ENCODE measurements at regions not wholly inside any gene's neighbourhood (a gene's known extent, or its start where the extent isn't known, plus 50 kb on each side); places are given as distances from the start of the nearest gene placed in this dataset.

DNA sequence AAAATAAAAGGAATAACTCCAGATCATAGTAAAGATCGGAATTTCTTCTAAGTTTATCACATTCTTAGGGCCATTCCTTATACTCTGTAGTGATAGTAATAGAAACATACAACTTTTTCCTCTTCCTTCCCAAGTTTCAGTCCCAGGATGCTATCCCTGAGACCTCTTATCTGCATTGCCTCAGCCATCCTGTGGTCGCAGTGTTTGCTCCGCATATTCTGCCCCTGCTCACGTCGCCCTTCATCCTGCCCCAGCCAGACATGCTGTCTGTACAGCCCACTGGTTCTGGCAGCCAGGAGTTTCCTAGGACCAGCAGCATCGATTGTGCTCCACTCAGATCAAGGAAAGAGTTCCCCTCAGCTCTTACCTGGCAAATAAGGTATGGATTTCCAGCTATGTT lies 132.7 kb upstream of the ERCC6L2 start:
- no peak for TF ChIP-seq CTCF (IDR thresholded peaks at IDR 0.05; ENCODE audit: borderline replicate concordance, extremely low read depth, insufficient read depth)
- Histone ChIP-seq H3K9me3 (ENCODE audit: control insufficient read depth in 2 of 3, insufficient read depth in 1 of 3, low read length in 3 of 3) (no peaks in the 10 kb centered on the region), H3K4me3 (ENCODE audit: low read length in 3 of 3) (no peak overlapping the region), H3K4me1 (ENCODE audit: control insufficient read depth in 2 of 3, insufficient read depth in 2 of 3, low read depth in 1 of 3, low read length in 3 of 3) (no peaks in the 10 kb centered on the region), H3K27ac (ENCODE audit: low read depth in 2 of 2, low read length in 2 of 2) (no peak overlapping the region), H3K27me3 (ENCODE audit: control insufficient read depth, insufficient read depth, low read length) (no peaks in the 10 kb centered on the region), H3K36me3 (ENCODE audit: control insufficient read depth in 2 of 3, insufficient read depth in 3 of 3, low read length in 3 of 3) (no peaks in the 10 kb centered on the region), H3K9ac (ENCODE audit: low read length in 3 of 3) (no peak overlapping the region)
- FAIRE-seq (no peak), DNase-seq (no peak)
- intact Hi-C loops (cut with DNase I) = no loop called here

- H3K9ac ChIP-seq (ENCODE audit: low read length in 3 of 3) = no peak overlapping the region
- H3K27me3 ChIP-seq (ENCODE audit: control insufficient read depth, insufficient read depth, low read length) = no peaks in the 10 kb centered on the region
- intact Hi-C loops (cut with DNase I) = no loop called here
- no peak overlapping the region for H3K4me3 ChIP-seq (ENCODE audit: low read length in 3 of 3)
- H3K27ac ChIP-seq (ENCODE audit: low read depth in 2 of 2, low read length in 2 of 2) = no peak overlapping the region
- DNase-seq (no peak), FAIRE-seq (no peak)
- H3K36me3 ChIP-seq (ENCODE audit: control insufficient read depth in 2 of 3, insufficient read depth in 3 of 3, low read length in 3 of 3) = no peaks in the 10 kb centered on the region
- no peaks in the 10 kb centered on the region for H3K4me1 ChIP-seq (ENCODE audit: control insufficient read depth in 2 of 3, insufficient read depth in 2 of 3, low read depth in 1 of 3, low read length in 3 of 3)
- H3K9me3 ChIP-seq (ENCODE audit: control insufficient read depth in 2 of 3, insufficient read depth in 1 of 3, low read length in 3 of 3) = no peaks in the 10 kb centered on the region
- TF ChIP-seq CTCF (IDR thresholded peaks at IDR 0.05; ENCODE audit: borderline replicate concordance, extremely low read depth, insufficient read depth) = no peak
Observed at GRCh38 chr9:95741631-95742030, 133.9 kb upstream of the ERCC6L2 start.

- no peak overlapping the region for H3K27ac ChIP-seq (ENCODE audit: low read depth in 2 of 2, low read length in 2 of 2)
- no peaks in the 10 kb centered on the region for H3K36me3 ChIP-seq (ENCODE audit: control insufficient read depth in 2 of 3, insufficient read depth in 3 of 3, low read length in 3 of 3)
- TF ChIP-seq CTCF (IDR thresholded peaks at IDR 0.05; ENCODE audit: borderline replicate concordance, extremely low read depth, insufficient read depth) = no peak
- no peaks in the 10 kb centered on the region for H3K27me3 ChIP-seq (ENCODE audit: control insufficient read depth, insufficient read depth, low read length)
- intact Hi-C loops (cut with DNase I) = no loop called here
- FAIRE-seq (no peak), DNase-seq (no peak)
- no peaks in the 10 kb centered on the region for H3K9me3 ChIP-seq (ENCODE audit: control insufficient read depth in 2 of 3, insufficient read depth in 1 of 3, low read length in 3 of 3)
- no peak overlapping the region for H3K9ac ChIP-seq (ENCODE audit: low read length in 3 of 3)
- H3K4me3 ChIP-seq (ENCODE audit: low read length in 3 of 3) = no peak overlapping the region
- H3K4me1 ChIP-seq (ENCODE audit: control insufficient read depth in 2 of 3, insufficient read depth in 2 of 3, low read depth in 1 of 3, low read length in 3 of 3) = no peaks in the 10 kb centered on the region
Observed at GRCh38 chr9:95740217-95741004, 135.1 kb upstream of the ERCC6L2 start.

DNA sequence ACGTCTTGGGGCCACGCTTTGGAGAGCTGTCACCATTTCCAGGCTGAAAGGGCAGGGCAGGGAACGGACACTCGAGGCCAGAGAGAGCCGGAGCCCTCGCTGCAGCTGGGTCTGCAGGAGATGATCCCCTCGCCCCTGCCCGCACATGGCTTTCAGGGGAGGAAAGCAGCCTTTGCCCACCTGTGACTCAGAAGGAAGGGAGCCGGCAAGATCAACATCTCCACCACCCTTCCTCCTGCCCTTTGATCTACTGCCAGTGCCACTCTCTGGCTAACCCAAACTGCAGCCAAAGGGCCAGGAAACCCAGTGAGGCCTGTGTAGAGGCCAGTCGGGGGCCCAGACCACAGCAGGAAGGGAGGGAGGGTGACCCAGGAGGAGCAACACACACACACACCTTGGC lies 137.1 kb upstream of the ERCC6L2 start:
- H3K9ac ChIP-seq (ENCODE audit: low read length in 3 of 3) = no peak overlapping the region
- no peaks in the 10 kb centered on the region for H3K27me3 ChIP-seq (ENCODE audit: control insufficient read depth, insufficient read depth, low read length)
- no peak for TF ChIP-seq CTCF (IDR thresholded peaks at IDR 0.05; ENCODE audit: borderline replicate concordance, extremely low read depth, insufficient read depth)
- no peak overlapping the region for H3K27ac ChIP-seq (ENCODE audit: low read depth in 2 of 2, low read length in 2 of 2)
- no peaks in the 10 kb centered on the region for H3K4me1 ChIP-seq (ENCODE audit: control insufficient read depth in 2 of 3, insufficient read depth in 2 of 3, low read depth in 1 of 3, low read length in 3 of 3)
- no peak overlapping the region for H3K4me3 ChIP-seq (ENCODE audit: low read length in 3 of 3)
- H3K9me3 ChIP-seq (ENCODE audit: control insufficient read depth in 2 of 3, insufficient read depth in 1 of 3, low read length in 3 of 3) = no peaks in the 10 kb centered on the region
- no peak for DNase-seq
- intact Hi-C loops (cut with DNase I) = no loop called here
- H3K36me3 ChIP-seq (ENCODE audit: control insufficient read depth in 2 of 3, insufficient read depth in 3 of 3, low read length in 3 of 3) = no peaks in the 10 kb centered on the region
- FAIRE-seq = no peak

Data from kidney (tissue), 13 donors.